ENCODE measurements at regions not wholly inside any gene's neighbourhood (a gene's known extent, or its start where the extent isn't known, plus 50 kb on each side); places are given as distances from the start of the nearest gene placed in this dataset.

DNA sequence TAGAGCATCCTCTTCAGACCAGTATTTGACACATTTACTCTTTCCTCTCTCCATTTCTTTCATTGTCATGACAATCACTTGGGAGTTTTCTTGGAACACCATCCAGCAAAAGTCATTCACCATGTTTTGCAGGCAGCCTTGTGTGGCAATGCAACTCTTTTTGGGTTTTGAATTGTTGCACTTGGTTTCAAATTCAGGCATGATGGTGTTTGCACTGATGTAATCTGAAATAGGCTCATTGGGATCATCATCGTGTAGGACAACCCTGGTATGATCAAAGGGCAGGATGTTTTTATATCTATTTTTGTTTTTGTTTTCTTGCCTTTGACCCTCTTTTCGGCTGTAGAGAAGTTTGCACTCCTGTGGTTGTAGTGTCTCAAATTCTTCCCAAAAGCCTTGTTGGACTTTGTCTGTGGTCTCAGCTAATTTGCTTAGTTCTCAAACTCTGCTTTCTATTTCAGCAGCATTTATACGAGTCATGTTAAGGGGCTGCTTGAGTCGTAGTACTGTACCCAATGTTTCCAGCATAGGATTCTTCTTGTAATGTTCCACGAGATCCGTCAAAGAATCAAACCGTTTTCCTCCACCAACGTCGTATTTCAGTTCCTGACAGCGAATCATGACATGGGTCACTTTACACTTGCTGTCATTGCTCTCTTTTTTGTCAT lies 160.8 kb upstream of the TNFAIP3 start:
- Histone ChIP-seq H3K9me3 (no peaks in the 10 kb centered on the region), H3K27ac (peak overlapping the region in 1 of 5 donors; percentile 44), H3K36me3 (no peaks in the 10 kb centered on the region), H3K4me3 (no peak overlapping the region), H3K4me1 (peaks cover 7 to 30% (median 22%) of the 10 kb centered on the region in 4 donors), H3K27me3 (no peaks in the 10 kb centered on the region)
- TF ChIP-seq, protein P1, sequence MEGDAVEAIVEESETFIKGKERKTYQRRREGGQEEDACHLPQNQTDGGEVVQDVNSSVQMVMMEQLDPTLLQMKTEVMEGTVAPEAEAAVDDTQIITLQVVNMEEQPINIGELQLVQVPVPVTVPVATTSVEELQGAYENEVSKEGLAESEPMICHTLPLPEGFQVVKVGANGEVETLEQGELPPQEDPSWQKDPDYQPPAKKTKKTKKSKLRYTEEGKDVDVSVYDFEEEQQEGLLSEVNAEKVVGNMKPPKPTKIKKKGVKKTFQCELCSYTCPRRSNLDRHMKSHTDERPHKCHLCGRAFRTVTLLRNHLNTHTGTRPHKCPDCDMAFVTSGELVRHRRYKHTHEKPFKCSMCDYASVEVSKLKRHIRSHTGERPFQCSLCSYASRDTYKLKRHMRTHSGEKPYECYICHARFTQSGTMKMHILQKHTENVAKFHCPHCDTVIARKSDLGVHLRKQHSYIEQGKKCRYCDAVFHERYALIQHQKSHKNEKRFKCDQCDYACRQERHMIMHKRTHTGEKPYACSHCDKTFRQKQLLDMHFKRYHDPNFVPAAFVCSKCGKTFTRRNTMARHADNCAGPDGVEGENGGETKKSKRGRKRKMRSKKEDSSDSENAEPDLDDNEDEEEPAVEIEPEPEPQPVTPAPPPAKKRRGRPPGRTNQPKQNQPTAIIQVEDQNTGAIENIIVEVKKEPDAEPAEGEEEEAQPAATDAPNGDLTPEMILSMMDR (IDR thresholded peaks at IDR 0.05) = no peak
- TF ChIP-seq POLR2A (IDR thresholded peaks at IDR 0.05) (no peak), EP300 (IDR thresholded peaks at IDR 0.05) (no peak), POLR2AphosphoS5 (IDR thresholded peaks at IDR 0.05) (no peak)
- intact Hi-C loops (cut with DNase I; ENCODE audit: low total_unique reads) = no loop called here
- no peak for DNase-seq
- 68 to 73% (median 71%) methylated on average over 10 of the region's 10 CpGs for WGBS, 5 donors

DNA sequence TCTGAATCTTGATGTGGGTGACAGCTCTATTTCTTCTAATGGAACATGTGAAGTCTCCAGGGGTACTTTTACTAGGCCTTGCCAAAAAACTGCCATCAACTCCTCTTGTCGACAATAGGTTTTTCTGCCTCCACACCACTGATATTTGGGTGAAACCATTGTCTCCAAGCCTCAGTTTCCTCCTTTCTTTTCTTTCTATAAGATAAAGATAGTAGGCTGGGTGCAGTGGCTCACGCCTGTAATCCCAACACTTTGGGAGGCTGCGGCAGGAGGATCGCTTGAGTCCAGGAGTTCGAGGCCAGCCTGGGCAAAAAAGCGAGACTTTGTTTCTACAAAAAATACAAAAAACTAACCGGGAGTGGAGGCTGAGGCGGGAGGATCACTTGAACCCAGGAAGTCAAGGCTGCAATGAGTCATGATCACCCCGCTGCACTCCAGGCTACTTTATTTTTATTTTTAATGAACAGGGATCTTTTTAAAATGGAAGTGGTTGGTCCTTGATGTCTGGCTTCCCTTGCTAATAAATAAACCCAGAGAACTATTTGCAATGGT lies 159.9 kb upstream of the TNFAIP3 start:
- Histone ChIP-seq H3K36me3 (no peaks in the 10 kb centered on the region), H3K9me3 (no peaks in the 10 kb centered on the region), H3K4me1 (peaks cover 7 to 30% (median 22%) of the 10 kb centered on the region in 4 donors), H3K27ac (peak overlapping the region in 3 of 5 donors; percentile 35 to 44 (median 43)), H3K4me3 (no peak overlapping the region), H3K27me3 (no peaks in the 10 kb centered on the region)
- TF ChIP-seq POLR2A (IDR thresholded peaks at IDR 0.05) = no peak
- TF ChIP-seq, protein P1 (IDR thresholded peaks at IDR 0.05) = no peak
- TF ChIP-seq EP300 (IDR thresholded peaks at IDR 0.05) = no peak
- no peak for TF ChIP-seq POLR2AphosphoS5 (IDR thresholded peaks at IDR 0.05)
- 78 to 87% (median 85%) methylated on average over 9 of the region's 9 CpGs for WGBS, 5 donors
- intact Hi-C loops (cut with DNase I; ENCODE audit: low total_unique reads) = no loop called here
- no peak for DNase-seq

DNA sequence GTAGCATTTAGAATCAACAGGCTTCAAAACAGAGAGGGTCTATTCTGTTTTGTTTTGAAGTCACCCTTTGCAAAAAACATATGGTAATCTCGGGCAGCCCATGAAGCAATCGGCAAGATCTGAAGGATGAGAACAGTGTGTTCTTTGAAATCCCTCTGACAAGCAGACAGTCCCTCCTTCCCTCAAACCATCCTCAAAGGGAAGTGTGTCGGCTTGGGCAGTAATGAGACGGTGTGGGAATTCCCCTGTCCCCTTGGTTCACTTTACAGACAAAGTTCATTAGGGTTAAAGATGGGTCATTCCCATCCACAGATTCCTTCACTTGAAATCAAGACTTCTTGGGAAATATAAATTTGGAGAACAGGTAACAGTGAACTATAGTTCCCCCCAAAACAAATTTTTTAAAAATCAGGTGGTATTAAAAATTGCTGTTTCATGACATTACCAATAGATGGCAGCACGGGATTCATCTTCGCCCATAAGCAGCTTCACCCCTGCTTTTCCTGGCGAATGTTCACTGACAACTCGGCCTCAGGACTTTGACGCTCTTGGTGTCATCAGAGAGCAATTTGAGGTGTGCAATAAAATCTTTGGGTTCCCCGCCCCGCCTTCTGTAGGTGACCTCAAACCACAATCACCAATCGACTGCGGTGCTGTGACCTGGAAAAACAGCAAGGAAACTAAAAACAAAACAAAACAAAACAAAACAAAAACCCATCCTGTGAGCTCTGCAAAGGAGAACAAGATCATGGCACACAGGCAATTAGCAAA lies 159.3 kb upstream of the TNFAIP3 start:
- DNase-seq = peak; percentile 63 to 92
- TF ChIP-seq EP300 (IDR thresholded peaks at IDR 0.05) = no peak
- peak in 2 of 3 donors; percentile 7 to 23 for TF ChIP-seq POLR2AphosphoS5 (IDR thresholded peaks at IDR 0.05)
- TF ChIP-seq, protein P1 (IDR thresholded peaks at IDR 0.05) = peak in 5 of 7 experiments; percentile 55 to 80 (median 69)
- TF ChIP-seq POLR2A (IDR thresholded peaks at IDR 0.05) = no peak
- peak overlapping the region in 3 of 5 donors; percentile 35 to 44 (median 43) for H3K27ac ChIP-seq
- H3K9me3 ChIP-seq = no peaks in the 10 kb centered on the region
- H3K27me3 ChIP-seq = no peaks in the 10 kb centered on the region
- peaks cover 7 to 30% (median 22%) of the 10 kb centered on the region in 4 donors for H3K4me1 ChIP-seq
- 8 to 11% (median 11%) methylated on average over 13 of the region's 13 CpGs for WGBS, 5 donors
- no peaks in the 10 kb centered on the region for H3K36me3 ChIP-seq
- H3K4me3 ChIP-seq = peak overlapping the region; percentile 0 to 17 (median 10)
- intact Hi-C loops (cut with DNase I; ENCODE audit: low total_unique reads) = no loop called here

DNA sequence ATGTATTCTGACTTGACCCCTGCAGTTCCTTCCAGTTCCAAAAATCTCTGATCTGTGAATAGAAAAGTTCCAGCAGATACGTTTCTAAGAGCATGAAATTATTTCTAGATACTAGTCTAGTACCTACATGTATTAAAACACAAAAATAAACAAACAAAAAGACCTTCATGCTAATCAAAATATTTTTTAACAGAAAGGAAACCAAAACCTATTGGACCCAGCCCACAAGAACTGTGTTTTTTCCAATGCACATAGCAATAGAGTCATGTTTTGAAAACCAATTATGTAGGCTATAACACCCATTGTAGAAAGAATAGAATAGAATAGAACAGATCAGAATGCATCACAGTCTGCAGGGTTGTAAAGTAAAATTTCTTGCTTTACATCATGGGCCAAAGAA lies 158.6 kb upstream of the TNFAIP3 start:
- Histone ChIP-seq H3K4me3 (no peak overlapping the region), H3K27ac (peak overlapping the region in 1 of 5 donors; percentile 44), H3K36me3 (no peaks in the 10 kb centered on the region), H3K27me3 (no peaks in the 10 kb centered on the region), H3K9me3 (no peaks in the 10 kb centered on the region), H3K4me1 (peaks cover 7 to 30% (median 22%) of the 10 kb centered on the region in 4 donors)
- intact Hi-C loops (cut with DNase I; ENCODE audit: low total_unique reads) = no loop called here
- TF ChIP-seq EP300 (IDR thresholded peaks at IDR 0.05) (no peak), POLR2AphosphoS5 (IDR thresholded peaks at IDR 0.05) (no peak), POLR2A (IDR thresholded peaks at IDR 0.05) (no peak)
- TF ChIP-seq, protein P1 (IDR thresholded peaks at IDR 0.05) = no peak
- no peak for DNase-seq
- 22 to 63% (median 25%) methylated on average over 1 of the region's 1 CpG for WGBS, 5 donors
